ENCODE measurements at regions not wholly inside any gene's neighbourhood (a gene's known extent, or its start where the extent isn't known, plus 50 kb on each side); places are given as distances from the start of the nearest gene placed in this dataset.

DNA sequence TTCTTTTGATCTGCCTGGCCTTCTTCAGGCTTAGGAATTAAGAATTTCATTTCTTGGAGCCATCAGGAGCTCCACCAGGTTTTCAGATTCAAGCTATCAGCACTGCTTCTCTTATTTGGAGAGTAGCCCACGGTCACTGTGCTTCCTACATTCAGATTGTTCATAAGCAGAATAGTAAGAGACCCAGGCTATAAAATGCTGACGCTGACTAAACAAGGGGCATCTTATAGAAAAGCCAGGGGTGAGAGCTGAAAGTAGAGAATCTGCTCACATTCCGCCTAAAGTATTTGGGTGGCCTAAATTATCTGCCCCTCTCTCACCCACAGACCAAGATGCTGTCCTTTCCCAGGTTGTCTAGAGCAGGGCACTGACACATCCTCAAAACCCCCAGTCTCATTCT lies 120.3 kb upstream of the SULT1C3 start:
- TF ChIP-seq EP300 (IDR thresholded peaks at IDR 0.05; ENCODE audit: borderline replicate concordance) (no peak), TAF1 (IDR thresholded peaks at IDR 0.05; ENCODE audit: low read depth) (no peak)

DNA sequence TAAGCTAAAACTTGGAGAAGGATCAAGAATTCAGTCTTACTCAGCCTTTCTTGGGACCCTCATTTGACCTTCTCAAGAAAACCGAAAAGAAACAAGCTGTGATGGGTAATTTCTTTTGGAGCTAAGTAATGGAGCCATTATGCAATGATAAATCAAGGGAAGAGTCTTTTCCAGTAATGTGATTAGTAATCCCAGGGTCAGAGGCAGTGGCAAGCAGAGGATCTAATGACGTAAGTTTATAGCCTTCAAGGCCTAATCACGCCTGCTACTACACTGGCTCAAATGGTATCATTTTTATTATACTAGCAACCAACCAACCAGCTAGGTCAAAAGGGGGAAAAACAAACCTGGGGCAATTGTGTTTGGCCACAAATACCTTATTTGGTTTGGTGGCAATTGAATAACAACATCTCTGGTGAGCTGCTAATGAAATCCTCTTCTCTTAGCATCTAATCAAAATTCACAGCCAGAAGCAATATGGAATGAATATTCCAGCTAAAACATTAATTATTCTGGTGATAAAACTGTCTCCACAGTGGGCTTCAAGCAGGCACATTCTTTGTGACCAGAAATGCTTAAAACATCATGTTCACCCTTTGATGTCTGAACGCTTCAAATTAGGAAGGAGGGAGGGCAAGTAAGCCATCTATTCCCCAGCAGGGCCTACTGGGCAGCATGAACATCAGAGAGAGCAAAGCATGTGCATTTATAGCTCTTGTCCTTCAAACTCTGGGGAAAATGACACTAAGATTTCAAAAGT lies 114.9 kb upstream of the SULT1C3 start:
- no peak for TF ChIP-seq FOXM1 (IDR thresholded peaks at IDR 0.05; ENCODE audit: borderline replicate concordance, low read depth)
- TF ChIP-seq NFIC (IDR thresholded peaks at IDR 0.05) = no peak
- TF ChIP-seq CREB1 (IDR thresholded peaks at IDR 0.05; ENCODE audit: low read depth) = no peak
- TF ChIP-seq, protein P1, sequence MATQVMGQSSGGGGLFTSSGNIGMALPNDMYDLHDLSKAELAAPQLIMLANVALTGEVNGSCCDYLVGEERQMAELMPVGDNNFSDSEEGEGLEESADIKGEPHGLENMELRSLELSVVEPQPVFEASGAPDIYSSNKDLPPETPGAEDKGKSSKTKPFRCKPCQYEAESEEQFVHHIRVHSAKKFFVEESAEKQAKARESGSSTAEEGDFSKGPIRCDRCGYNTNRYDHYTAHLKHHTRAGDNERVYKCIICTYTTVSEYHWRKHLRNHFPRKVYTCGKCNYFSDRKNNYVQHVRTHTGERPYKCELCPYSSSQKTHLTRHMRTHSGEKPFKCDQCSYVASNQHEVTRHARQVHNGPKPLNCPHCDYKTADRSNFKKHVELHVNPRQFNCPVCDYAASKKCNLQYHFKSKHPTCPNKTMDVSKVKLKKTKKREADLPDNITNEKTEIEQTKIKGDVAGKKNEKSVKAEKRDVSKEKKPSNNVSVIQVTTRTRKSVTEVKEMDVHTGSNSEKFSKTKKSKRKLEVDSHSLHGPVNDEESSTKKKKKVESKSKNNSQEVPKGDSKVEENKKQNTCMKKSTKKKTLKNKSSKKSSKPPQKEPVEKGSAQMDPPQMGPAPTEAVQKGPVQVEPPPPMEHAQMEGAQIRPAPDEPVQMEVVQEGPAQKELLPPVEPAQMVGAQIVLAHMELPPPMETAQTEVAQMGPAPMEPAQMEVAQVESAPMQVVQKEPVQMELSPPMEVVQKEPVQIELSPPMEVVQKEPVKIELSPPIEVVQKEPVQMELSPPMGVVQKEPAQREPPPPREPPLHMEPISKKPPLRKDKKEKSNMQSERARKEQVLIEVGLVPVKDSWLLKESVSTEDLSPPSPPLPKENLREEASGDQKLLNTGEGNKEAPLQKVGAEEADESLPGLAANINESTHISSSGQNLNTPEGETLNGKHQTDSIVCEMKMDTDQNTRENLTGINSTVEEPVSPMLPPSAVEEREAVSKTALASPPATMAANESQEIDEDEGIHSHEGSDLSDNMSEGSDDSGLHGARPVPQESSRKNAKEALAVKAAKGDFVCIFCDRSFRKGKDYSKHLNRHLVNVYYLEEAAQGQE (IDR thresholded peaks at IDR 0.05; ENCODE audit: low read depth) = no peak
- no peak for TF ChIP-seq TCF12 (IDR thresholded peaks at IDR 0.05; ENCODE audit: low read depth)
- TF ChIP-seq TEAD4 (IDR thresholded peaks at IDR 0.05) = no peak

DNA sequence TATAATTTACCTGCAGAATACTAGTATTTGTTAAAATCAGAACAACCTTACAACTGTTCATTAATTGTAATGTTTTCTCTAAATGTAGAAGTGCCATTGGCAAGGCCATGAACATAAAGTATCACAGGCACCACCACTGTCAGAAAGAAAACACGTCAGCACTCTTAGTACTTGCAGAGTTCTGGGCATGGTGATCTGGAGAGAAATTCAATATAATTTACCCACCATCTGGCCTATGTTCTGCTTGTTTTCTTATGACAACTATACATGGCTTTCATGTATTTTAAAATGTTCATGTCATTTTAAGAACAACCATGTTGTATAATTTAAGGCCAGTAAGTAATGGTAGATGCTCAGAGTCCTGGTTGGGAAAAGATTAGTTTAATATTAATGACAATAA lies 114.2 kb upstream of the SULT1C3 start:
- TF ChIP-seq EGR1 (IDR thresholded peaks at IDR 0.05) = no peak
- TF ChIP-seq, protein P1 (IDR thresholded peaks at IDR 0.05; ENCODE audit: low read depth) = no peak
- TF ChIP-seq, protein P2, sequence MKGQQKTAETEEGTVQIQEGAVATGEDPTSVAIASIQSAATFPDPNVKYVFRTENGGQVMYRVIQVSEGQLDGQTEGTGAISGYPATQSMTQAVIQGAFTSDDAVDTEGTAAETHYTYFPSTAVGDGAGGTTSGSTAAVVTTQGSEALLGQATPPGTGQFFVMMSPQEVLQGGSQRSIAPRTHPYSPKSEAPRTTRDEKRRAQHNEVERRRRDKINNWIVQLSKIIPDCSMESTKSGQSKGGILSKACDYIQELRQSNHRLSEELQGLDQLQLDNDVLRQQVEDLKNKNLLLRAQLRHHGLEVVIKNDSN (IDR thresholded peaks at IDR 0.05) = no peak
- TF ChIP-seq CREB1 (IDR thresholded peaks at IDR 0.05; ENCODE audit: low read depth) = no peak
- no peak for TF ChIP-seq TCF12 (IDR thresholded peaks at IDR 0.05; ENCODE audit: low read depth)
- TF ChIP-seq NFIC (IDR thresholded peaks at IDR 0.05) = no peak
- no peak for TF ChIP-seq EP300 (IDR thresholded peaks at IDR 0.05; ENCODE audit: borderline replicate concordance)
- TF ChIP-seq CEBPB (IDR thresholded peaks at IDR 0.05) = no peak
- no peak for TF ChIP-seq TEAD4 (IDR thresholded peaks at IDR 0.05)
- TF ChIP-seq ZBTB7A (IDR thresholded peaks at IDR 0.05; ENCODE audit: low read depth) = no peak
- no peak for TF ChIP-seq TAF1 (IDR thresholded peaks at IDR 0.05; ENCODE audit: low read depth)
- TF ChIP-seq, protein P3, sequence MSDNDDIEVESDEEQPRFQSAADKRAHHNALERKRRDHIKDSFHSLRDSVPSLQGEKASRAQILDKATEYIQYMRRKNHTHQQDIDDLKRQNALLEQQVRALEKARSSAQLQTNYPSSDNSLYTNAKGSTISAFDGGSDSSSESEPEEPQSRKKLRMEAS (IDR thresholded peaks at IDR 0.05) = no peak
- no peak for TF ChIP-seq RAD21 (IDR thresholded peaks at IDR 0.05; ENCODE audit: low read depth)

DNA sequence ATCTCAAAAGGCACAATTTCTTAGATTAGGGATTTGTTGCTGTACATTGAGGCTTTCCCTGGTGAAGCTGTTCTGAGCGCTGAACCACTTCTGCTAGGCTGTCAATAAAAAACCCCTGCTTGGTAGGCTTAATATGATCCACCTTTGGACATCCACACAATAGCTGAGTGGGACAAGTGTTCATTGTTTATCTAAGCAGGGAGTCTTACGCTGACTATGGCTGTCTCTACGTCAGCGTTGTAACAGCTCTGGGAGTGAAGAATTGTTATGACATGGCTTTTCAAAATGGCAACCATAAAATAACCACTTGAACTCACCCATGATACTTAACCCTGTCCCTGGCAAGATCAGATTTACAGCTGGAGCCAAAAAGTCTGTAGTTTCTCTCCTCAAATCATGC lies 111.5 kb upstream of the SULT1C3 start:
- TF ChIP-seq, protein P1 (IDR thresholded peaks at IDR 0.05; ENCODE audit: low read depth) = no peak
- TF ChIP-seq CREB1 (IDR thresholded peaks at IDR 0.05; ENCODE audit: low read depth) (no peak), NFIC (IDR thresholded peaks at IDR 0.05) (no peak), CEBPB (IDR thresholded peaks at IDR 0.05) (no peak), EP300 (IDR thresholded peaks at IDR 0.05; ENCODE audit: borderline replicate concordance) (no peak), YY1 (IDR thresholded peaks at IDR 0.05; ENCODE audit: low read depth) (no peak), RAD21 (IDR thresholded peaks at IDR 0.05; ENCODE audit: low read depth) (no peak), EGR1 (IDR thresholded peaks at IDR 0.05) (no peak), TAF1 (IDR thresholded peaks at IDR 0.05; ENCODE audit: low read depth) (no peak), TEAD4 (IDR thresholded peaks at IDR 0.05) (no peak), ZBTB7A (IDR thresholded peaks at IDR 0.05; ENCODE audit: low read depth) (no peak), FOXM1 (IDR thresholded peaks at IDR 0.05; ENCODE audit: borderline replicate concordance, low read depth) (no peak), TCF12 (IDR thresholded peaks at IDR 0.05; ENCODE audit: low read depth) (no peak)
- TF ChIP-seq, protein P3 (IDR thresholded peaks at IDR 0.05) = no peak
- TF ChIP-seq, protein P2 (IDR thresholded peaks at IDR 0.05) = no peak

Data from Ishikawa (cell line).